ENCODE measurements at regions not wholly inside any gene's neighbourhood (a gene's known extent, or its start where the extent isn't known, plus 50 kb on each side); places are given as distances from the start of the nearest gene placed in this dataset.

DNA sequence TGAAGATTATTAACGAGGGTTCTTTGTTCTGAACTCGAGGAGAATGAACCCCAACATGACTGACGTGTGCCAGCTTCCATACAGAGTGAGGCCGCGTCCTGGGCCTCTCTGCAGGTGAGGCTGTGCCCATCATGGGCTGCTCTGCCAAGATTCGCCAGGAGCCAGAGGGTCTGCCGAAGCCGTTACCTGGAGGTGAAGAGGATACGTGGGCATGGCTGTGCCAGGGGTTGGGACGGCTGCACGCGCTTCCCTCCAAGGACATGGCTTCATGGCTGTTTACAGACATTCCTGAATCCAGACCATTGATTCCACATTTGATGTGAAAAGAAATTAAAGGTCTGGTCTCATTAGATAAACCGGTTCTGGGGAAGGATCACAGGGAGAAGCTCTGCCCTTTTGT lies 211.4 kb upstream of the SALL3 start:
- TF ChIP-seq, protein P1, sequence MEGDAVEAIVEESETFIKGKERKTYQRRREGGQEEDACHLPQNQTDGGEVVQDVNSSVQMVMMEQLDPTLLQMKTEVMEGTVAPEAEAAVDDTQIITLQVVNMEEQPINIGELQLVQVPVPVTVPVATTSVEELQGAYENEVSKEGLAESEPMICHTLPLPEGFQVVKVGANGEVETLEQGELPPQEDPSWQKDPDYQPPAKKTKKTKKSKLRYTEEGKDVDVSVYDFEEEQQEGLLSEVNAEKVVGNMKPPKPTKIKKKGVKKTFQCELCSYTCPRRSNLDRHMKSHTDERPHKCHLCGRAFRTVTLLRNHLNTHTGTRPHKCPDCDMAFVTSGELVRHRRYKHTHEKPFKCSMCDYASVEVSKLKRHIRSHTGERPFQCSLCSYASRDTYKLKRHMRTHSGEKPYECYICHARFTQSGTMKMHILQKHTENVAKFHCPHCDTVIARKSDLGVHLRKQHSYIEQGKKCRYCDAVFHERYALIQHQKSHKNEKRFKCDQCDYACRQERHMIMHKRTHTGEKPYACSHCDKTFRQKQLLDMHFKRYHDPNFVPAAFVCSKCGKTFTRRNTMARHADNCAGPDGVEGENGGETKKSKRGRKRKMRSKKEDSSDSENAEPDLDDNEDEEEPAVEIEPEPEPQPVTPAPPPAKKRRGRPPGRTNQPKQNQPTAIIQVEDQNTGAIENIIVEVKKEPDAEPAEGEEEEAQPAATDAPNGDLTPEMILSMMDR (IDR thresholded peaks at IDR 0.05 in 8 of 11, conservative IDR thresholded peaks at IDR 0.05 in 3 of 11), result no peak
- no peak for TF ChIP-seq POLR2AphosphoS5 (IDR thresholded peaks at IDR 0.05)

Data from spleen (tissue), 7 donors.